HG03378 (cell line): ENCODE measurements at regions not wholly inside any gene's neighbourhood (a gene's known extent, or its start where the extent isn't known, plus 50 kb on each side); places are given as distances from the start of the nearest gene placed in this dataset.
"Not testable (repeated sequence)": the region's sequence is repeated elsewhere in the genome, so short reads cannot be mapped to it uniquely, and the experiment has no call there.

Experiments used
- ATAC-seq: cut with Tn5 transposase; IDR thresholded peaks from one replicate; pipeline ENCODE4 v1.9.1; 2021; ENCODE audit warnings: mild to moderate bottlenecking, moderate library complexity; ENCODE audit not compliant: unreplicated experiment

DNA sequence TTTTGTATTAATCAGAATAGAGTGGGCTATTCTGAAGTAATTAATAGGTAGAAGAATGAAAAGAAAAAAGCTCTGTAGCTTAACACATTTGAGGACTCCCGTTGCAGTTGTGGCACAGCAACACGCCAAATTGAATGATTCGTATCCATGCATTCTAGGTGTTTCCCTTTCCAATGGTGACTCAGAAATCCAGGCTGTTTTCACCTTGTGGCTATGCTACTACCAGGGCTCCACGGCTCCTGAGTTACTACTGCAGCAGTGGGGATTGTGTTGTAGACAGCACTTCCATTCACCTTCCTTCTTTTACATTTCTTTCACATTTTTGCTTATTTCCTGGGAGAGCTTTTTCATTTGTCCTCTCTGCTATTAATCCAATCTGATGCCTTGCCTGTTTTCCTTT, 1616.4 kb downstream of the CDH8 start:
- ATAC-seq = no peak

DNA sequence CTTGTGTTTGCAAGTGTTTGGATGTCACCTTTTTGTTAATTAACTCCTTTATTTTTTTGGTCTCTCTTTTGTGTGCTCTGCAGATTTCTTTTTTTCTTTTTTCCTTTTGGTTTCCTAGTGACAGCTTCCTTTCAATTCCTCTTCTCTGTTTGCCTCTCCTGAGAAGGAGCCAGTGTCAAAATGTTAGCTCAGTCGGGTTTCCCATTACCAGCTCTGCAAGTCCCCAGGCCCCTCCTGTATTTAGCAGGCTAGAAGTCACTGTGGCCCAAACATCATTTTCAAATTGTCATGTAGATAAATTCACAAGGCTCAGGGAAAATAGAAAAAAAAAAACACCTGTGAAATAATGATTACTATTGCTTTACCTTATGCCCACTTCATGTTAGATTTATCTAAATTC, 1621.6 kb downstream of the CDH8 start:
- no peak for ATAC-seq

DNA sequence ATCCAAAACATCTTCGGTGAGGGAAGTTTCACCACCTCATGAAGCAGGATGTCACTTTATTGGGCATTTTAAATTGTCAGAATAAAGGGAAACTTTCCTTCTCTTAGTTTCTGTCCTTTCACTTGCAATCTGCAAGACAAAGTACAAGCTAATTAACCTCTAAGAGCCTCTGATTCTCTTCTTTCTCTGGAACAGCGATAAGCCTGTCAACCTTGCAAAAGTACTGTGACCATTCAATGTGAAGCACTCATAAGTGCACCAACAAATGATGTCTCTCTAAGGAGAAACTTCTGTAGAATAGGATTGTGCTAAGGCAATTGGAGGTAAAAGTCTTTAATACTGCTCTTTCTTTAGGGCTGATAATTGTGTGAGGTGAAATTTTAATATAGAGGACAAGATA, 1622.3 kb downstream of the CDH8 start:
- no peak for ATAC-seq

DNA sequence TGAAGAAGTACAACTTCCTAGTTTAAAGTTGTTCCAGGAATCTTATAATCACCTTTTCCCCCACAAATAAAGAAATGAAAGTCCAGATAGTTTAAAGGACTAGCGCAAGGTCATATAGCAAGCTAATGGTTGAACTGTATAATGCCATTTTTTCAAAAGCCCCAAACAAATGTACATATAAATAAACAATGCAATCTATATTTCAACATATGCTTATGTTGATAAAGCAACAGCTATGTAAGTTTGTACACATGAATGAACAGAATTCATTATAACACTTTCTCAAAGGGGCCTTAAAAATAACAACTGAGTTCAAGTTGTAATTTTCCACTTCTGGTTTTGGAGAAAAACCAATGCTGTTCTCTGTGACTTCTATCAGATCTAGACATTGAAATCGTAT, 1628.6 kb downstream of the CDH8 start:
- no peak for ATAC-seq

DNA sequence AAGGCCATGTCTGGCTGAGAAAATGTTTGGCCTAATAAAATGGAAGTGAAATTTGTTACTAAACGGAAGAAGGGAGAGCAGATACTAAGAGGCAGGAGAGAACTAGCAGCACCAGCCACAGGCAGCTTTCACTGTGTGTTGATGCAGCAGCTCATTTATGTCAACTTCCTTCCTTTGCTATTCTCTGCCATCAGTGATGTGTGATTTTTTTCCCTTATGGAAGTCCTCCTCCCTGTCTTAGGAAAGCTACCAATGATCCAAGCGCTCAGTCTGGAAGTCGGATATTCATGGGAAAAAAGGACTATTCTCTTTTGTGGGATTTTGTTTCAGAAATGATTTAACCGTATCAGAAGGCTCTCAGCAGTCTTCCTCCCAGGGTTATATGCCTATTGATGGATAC, 1629.2 kb downstream of the CDH8 start:
- no peak for ATAC-seq

DNA sequence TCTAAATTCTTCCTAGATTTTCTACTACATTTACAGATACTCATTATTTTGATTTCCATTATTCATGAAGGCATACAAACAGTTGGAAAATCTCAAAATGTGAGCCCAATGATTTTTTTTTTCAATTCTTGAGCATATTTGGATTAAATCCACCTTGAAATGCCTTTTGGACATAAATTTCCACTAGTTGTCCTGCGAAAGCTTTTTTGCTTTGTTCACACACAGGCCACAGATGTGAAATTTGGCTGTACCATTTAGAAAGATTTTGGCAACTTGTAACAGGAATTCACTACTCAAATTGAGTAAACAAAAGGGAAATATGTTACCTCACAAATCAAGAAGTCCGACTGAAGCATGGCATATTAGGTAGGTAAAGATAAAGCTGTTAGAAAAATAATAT, 1631.0 kb downstream of the CDH8 start:
- ATAC-seq = no peak

DNA sequence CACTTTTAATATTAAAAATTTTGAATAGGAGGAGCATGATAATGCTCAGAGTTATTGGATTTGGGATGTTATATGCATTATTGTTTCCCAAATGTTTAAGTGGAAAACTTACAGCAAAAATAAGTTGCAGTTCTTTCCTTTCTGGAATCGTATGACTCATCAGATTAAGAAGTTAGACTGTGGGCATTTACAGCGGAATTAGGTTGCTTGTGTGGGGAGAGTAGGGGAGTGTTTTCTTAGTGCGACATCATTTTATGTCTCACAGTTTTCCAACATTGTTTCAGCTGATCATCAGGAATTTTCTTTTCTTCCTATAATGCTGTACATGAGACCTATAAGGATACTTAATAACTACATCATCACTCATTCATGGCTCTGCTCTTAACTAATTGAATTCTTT, 1631.8 kb downstream of the CDH8 start:
- ATAC-seq = no peak

DNA sequence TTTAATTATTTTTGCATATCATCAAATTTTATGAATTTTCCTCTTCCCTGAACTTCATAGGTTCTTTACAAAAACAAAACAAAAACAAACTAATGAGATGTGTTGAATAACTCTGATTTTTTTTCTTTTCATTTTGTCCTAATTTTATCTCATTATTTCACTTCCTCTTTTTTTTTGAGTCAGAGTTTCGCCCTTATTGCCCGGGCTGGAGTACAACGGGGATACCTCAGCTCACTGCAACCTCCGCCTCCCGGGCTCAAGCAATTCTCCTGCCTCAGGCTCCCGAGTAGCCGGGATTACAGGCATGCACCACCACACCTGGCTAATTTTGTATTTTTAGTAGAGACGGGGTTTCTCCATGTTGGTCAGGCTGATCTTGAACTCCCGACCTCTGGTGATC, 1633.3 kb downstream of the CDH8 start:
- not testable (repeated sequence) for ATAC-seq

DNA sequence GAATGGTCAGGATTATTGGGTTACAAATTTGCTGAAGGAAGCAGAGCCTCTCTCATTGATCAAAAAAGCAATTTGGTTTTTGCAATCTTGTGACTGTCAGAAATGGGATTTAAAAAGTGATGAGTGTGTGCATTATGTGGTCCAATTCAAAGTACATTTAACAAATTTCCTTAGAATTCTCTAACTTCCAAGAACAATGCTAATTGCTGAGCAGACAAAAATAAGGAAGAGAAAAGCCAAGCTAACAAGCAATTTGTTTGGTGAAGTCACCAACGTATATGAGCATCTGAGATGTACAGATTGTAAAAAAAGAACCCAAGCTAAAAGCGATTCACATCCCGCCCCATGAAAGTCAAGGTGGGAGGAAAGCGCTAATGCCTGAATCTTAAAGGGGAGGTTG, 1643.9 kb downstream of the CDH8 start:
- ATAC-seq = no peak

DNA sequence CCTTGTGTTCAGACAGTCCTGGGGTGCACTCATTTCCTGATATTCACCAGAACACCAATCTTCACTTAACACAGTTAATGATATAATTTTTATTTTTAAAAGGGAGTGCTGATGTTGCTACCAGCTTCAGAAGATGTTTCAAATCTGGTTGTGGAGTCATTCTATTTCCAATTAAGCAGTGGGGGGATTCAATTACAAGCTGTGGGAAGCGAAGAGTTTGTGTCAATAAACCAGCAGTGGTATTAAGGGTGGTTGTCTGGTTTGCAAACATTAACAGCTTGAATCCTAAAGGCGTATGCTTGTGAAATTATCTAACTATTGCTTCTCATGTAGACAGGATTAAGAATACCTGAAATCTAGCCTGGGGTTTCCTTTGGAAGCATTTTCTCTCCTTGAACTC, 1637.5 kb upstream of the GOT2 start:
- ATAC-seq = no peak

DNA sequence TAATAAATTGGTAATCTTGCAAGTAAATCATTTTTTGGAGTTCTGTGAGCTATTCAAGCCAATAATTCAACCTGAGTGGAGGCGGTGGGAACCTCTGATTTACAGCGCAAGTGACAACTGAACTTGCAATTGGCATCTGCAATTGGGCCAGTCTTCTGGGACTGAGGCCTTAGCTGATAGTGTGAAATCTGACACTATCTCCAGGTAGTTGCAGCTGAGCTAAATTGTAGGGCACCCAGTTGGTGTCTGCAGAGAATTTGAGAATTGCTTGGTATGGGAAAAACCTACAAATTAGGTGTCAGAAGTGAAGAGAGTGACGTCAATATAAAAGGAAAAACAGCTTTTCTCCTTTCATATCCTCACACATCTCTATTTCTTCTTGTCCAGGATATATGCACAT, 1633.6 kb upstream of the GOT2 start:
- ATAC-seq = no peak

DNA sequence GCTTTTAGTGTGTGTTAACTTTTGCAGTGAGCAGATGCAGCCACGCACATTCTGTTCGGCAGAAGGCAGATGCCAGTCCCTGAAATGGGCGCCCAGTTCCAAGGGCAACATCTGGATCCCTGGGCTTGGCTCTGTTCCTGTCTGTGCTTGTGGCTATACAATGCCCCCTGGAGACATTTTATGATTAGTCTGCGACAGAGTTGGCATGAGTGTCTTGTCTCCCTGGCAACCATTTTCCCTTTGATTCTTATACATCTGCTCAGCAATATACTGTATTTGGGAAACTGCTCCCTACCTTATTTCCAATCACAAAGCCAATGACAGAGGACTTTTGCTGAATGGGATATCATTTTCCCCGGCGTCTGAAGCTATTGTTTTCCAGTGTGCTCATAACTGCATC, 1629.5 kb upstream of the GOT2 start:
- no peak for ATAC-seq

DNA sequence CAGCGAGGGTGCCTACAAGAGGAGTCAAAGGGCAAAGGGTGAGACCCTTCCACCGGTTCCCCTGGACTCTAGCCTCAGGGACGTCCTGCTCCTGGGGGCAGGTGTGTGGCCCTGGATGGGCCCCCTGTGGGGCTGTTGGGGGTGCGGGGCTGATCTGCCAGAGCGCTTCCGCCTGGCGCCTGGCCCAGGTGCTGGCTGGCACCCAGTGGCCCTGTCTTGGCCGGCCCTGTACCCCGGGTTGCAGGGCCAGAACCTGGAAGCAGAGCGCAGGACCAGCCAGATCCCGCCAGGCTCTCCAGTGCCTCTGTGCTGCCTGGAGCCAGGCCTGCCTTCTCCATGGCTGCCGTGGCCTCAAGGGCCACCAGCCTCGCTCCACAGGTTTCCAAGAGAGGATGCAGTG, 1625.8 kb upstream of the GOT2 start:
- not testable (repeated sequence) for ATAC-seq

DNA sequence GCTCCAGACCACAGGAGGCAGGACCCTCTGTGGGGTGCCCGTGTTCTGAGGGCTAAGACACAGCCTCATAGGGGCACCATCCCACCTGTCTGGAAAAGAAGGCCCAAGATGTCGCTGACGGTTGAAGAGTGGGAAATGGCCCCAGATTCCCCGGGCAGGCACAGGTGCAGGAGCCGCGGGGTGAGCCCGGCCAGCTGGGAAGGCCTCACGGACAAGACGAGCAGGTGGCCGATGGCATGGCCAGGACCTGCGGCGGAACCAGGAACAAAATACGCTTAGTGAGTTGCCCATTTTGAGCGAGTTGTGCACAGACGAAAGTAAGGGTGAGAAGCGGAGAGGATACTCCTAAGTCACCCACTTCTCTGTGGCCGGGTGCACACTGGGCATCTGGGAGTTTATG, 1625.3 kb upstream of the GOT2 start:
- ATAC-seq = not testable (repeated sequence)

DNA sequence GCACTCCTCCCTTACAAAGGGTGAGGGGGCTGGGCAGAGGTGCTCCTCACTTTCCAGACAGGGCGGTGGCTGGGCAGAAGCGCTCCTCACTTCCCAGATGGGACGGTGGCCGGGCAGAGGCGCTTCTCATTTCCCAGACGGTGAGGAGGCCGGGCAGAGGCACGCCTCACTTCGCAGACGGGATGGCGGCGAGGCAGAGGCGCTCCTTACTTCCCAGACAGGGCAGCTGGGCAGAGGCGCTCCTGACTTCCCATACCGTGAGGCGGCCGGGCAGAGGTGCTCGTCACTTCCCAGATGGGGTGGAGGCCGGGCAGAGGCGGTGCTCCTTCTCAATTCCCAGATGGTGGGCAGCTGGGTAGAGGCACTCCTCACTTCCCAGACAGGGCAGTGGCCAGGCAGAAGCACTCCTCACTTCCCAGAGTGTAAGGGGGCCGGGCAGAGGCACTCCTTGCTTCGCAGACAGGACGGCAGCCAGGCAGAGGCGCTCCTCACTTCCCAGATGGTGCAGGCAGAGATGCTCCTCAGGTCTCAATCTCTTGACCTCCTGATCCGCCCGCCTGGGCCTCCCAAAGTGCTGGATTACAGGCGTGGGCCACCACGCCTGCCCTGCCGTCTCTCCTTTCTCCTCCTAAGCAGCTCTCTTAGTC, 1623.9 kb upstream of the GOT2 start:
- ATAC-seq = not testable (repeated sequence)

DNA sequence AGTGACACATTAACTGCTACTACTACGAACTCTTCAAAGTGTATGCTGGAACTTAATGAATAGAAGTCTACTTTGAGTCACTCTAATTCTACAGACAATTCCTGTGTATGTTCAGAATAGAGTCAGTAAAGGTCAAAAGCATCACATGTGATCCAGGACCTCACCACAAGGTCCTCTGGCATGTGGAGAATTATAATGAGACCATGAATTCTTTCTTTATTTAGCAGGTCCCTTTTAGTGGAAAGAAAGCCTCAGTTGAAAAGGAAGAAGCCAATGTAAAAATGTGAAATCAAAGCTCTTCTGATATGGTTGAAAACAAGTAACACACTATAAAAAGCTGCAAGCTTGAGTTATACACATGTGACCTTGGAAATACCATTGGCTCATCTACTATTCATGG, 1612.1 kb upstream of the GOT2 start:
- ATAC-seq = no peak

DNA sequence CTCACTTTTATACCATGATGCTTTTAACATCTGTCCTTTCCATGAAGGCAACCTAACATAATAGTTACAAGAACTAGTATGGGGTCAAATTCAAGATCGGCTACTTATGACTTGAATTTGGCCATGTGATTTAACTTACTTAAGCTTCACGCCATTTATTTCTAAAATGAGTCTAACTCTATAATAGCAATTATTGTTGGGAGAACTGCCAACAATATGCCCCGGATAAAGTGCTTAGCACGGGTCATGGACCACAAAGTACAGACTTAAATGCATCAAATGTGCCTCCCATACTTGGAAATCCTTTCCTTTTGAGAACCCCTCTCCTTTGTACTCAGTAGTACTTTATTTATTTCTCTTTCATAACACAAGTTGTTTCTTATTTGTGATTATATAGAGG, 1603.6 kb upstream of the GOT2 start:
- no peak for ATAC-seq

DNA sequence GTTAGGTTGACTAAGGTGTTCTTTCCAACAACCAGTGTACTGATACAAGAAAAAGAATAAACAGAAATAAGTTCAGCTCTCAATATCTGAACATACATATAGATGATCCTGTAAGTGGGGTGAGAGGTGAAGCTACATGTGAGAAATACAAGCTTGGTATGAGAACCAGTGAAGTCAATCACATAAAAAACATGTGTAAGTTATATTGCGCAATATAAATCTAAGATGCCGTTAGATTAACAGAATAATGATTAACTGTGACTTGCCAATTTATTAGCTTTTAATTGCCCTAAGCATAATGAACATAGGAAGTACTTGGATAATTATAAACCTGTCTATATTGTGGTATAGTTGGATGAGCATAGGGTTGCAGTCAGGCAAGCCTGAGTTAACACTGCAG, 1597.1 kb upstream of the GOT2 start:
- no peak for ATAC-seq

DNA sequence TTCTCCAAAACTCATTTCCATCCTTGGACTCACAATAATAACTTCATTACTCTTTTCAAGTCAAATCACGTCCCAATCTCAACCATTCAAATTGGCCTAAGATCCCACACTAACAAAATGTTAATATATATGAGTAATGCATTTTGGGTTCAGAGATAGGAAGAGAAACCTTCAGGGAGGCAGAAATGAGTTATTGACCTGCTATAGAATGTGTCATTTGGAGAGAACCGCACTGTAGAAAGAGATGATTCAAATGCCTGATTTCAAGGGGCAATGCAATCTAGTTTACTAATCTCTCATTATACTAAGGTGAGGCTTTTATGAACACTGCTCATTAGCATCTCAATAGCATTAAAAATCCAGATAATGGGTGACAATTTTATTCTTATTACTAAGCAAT, 1595.0 kb upstream of the GOT2 start:
- no peak for ATAC-seq

DNA sequence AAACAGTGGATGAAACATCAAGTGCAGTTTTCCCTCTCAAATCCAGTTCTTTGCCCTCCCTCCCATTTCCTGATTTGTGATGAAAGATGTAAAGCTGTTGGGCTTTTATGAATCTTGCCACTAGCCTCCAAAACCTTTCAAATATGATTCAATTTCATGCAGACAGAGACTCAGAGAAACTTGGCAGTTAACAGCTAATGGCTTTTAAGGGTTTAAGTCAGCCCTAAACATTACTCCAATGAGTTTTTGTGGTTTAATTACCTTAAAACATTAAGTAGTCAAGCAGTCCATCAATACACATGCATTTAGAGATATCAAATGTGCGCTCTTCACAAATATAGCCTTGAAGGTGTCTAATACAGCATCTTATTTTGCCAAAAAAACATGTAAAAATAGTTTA, 1594.0 kb upstream of the GOT2 start:
- no peak for ATAC-seq

DNA sequence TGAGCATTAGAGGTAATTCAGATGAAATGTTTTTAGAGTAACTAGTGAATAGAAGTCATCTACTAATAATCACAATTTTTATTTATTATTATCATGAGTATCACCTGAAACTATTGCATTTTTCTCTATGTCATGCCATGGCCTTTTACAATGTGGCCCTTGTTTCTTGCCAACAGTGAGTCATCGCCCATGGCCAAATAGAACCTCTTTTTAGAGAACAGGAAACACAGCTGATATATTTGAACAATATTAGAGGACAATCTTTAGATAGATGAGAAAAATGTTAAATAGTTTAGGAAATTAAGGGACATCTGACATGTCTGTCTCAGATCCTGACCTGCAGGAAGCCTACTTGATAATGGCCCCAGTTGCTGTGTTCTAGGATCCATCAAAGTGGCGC, 1584.4 kb upstream of the GOT2 start:
- ATAC-seq = no peak

DNA sequence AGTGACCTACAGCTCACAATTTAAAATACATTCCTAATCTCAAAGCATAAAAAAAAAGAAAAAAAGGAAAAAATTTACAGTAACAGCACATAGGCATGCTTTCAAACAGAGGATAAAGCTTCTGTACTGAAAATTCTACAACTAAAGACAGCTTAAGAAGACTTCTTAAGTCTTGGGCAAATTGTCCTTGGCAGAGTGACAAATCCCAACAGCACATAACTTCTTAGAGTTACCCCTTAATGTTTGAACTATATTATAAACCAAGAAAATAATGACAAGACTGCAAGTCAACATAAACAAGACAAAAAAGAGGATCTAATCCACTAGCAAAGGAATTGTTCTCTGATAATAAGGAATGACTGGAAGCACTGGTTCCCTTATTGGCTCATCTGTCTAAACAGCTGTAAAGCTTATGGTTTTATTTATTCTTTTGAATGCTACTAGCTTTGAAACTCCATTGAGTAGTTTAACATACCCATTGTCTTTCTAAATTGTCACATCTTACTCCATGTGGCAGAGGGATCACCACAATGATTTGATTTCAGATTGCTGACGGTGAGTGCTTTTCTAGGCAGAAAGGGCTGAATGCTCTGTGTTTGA, 1576.8 kb upstream of the GOT2 start:
- ATAC-seq = no peak

DNA sequence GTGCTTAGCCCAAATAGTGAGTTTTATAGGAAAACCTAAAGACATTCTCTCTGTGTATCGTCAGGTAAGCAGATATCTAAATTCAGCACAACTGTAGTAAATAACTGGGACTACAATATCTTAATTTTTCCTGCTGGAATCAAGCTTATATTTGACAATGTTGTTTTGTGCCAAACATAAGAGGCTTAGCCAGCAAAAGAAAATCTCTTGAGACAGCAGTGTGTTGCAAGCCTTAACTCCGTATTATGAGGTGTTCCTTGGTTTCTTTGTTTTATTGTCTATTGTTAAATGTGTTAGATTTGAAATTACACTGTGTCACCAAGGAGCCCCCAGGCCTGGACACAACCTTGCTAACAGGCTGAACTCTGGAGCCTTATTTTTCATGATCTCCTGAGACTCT, 1570.6 kb upstream of the GOT2 start:
- ATAC-seq = no peak
